ENCODE measurements at regions not wholly inside any gene's neighbourhood (a gene's known extent, or its start where the extent isn't known, plus 50 kb on each side); places are given as distances from the start of the nearest gene placed in this dataset.
"Not testable (repeated sequence)": the region's sequence is repeated elsewhere in the genome, so short reads cannot be mapped to it uniquely, and the experiment has no call there.

DNA sequence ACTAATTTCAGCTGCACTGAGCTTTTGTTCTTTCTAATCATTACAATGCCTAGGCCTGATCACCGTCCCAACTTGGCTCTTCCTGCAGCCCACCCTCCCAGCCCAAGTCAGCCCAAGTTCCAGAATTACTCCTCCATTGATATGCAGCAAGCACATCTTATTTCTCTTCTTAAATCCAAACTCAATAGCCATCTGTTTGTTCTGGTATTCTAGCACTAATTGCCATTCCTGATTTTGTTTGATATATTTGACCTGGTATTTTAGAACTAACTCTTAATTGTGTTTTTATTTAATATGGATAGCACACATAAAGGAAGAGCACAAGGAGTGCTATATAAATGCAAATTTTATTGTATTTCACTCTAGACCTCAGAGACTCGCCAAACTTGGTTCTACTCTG, 241.2 kb downstream of the SKIDA1 start:
- Histone ChIP-seq H3K36me3 (ENCODE audit: control insufficient read depth in 2 of 2, extremely low read depth in 1 of 2, insufficient read depth in 1 of 2, low read length in 1 of 2) (no peaks in the 10 kb centered on the region), H3K27ac (ENCODE audit: low read length) (no peak overlapping the region), H3K27me3 (replicated peaks in 1 of 2; ENCODE audit: control insufficient read depth in 2 of 2, extremely low read depth in 1 of 2, insufficient read depth in 2 of 2, low read length in 1 of 2) (no peaks in the 10 kb centered on the region), H3K4me1 (ENCODE audit: control insufficient read depth in 1 of 2, extremely low read depth in 1 of 2, insufficient read depth in 2 of 2, low read length in 2 of 2) (no peaks in the 10 kb centered on the region), H3K9me3 (no peaks in the 10 kb centered on the region), H3K4me3 (ENCODE audit: control insufficient read depth in 1 of 2, extremely low read depth in 1 of 2, low read length in 1 of 2) (no peak overlapping the region)
- ChIA-PET CTCF (interaction anchor here in 1 of 2 donors (0.6 kb wide), 1 partner anchor 460 kb away, joined by 3 read pairs; no protein-coding TSS in a partner anchor), POLR2A (no interaction called here)
- no peak overlapping the region for H3K4me3 Mint-ChIP-seq
- no peak for ATAC-seq (replicated peaks in 1 of 4)
- no peaks in the 10 kb centered on the region for H3K4me1 Mint-ChIP-seq
- WGBS (ENCODE audit: insufficient coverage), result 80% methylated on average over 1 of the region's 2 CpGs
- H3K27ac Mint-ChIP-seq, result no peak overlapping the region
- no peaks in the 10 kb centered on the region for H3K9me3 Mint-ChIP-seq
- DNase-seq, result no peak
- H3K36me3 Mint-ChIP-seq, result no peaks in the 10 kb centered on the region
- H3K27me3 Mint-ChIP-seq, result peaks cover 14 to 15% of the 10 kb centered on the region in 2 donors

DNA sequence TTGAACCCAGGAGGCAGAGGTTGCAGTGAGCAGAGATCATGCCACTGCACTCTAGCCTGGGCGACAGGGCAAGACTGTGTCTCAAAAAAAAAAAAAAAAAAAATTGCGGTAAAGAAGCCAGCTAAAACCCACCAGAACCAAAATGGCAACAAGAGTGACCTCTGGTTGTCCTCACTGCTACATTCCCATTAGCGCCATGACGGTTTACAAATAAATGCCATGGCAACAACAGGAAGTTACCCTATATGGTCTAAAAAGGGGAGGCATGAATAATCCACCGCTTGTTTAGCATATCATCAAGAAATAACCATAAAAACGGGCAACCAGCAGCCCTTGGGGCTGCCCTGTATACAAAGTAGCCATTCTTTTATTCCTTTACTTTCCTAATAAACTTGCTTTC, 242.4 kb downstream of the SKIDA1 start:
- 83% methylated on average over 2 of the region's 6 CpGs for WGBS (ENCODE audit: insufficient coverage)

DNA sequence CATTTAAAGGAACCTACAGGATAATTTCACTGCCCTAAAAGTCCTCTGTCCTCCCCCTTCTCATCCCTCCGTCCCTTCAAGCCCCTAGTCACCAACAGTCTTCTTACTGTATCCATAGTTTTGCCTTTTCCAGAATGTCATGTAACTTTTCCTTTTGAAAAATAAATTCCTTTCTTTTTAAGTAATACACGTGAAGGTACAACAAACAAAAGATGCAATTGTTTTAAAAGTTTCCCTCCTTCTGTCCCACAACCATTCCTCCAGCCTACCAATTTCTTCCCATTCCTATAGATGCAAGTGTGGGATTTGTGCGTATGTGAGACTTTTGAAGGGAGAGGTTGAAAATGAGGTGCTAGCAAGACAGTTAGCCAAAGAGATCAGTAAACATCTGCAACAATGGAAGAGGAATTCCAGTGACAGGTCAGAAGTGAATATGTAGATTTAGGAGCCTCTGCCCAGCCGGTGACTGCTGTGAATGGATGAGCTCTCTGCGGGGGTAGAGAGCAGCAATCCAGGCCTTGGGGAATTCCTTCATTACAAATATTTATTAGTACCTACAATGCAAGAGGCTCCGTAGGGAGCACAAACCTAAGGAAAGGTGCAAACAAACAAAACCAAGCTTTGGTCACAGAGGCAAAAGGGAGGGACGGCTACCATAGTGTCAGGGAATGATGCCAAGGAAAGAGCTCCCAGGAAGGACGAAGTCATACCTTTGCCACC, 243.6 kb downstream of the SKIDA1 start:
- Mint-ChIP-seq H3K36me3 (no peaks in the 10 kb centered on the region), H3K27me3 (peaks cover 13 to 15% of the 10 kb centered on the region in 2 donors), H3K4me1 (peaks cover 0 to 7% (median 0%) of the 10 kb centered on the region in 3 donors), H3K27ac (no peak overlapping the region), H3K9me3 (no peaks in the 10 kb centered on the region), H3K4me3 (no peak overlapping the region)
- no peak overlapping the region for H3K27ac ChIP-seq (ENCODE audit: low read length)
- CTCF ChIA-PET, result interaction anchor here in 1 of 2 donors (0.7 kb wide), 1 partner anchor 17 kb away, joined by 4 read pairs; no protein-coding TSS in a partner anchor
- H3K9me3 ChIP-seq, result no peaks in the 10 kb centered on the region
- 91% methylated on average over 4 of the region's 8 CpGs for WGBS (ENCODE audit: insufficient coverage)
- no peaks in the 10 kb centered on the region for H3K4me1 ChIP-seq (ENCODE audit: control insufficient read depth in 1 of 2, extremely low read depth in 1 of 2, insufficient read depth in 2 of 2, low read length in 2 of 2)
- DNase-seq (no peak), ATAC-seq (replicated peaks in 1 of 4) (no peak)
- no peak overlapping the region for H3K4me3 ChIP-seq (ENCODE audit: control insufficient read depth in 1 of 2, extremely low read depth in 1 of 2, low read length in 1 of 2)
- H3K36me3 ChIP-seq (ENCODE audit: control insufficient read depth in 2 of 2, extremely low read depth in 1 of 2, insufficient read depth in 1 of 2, low read length in 1 of 2), result no peaks in the 10 kb centered on the region
- no peaks in the 10 kb centered on the region for H3K27me3 ChIP-seq (replicated peaks in 1 of 2; ENCODE audit: control insufficient read depth in 2 of 2, extremely low read depth in 1 of 2, insufficient read depth in 2 of 2, low read length in 1 of 2)
- POLR2A ChIA-PET, result no interaction called here

More for the DNA sequence above, 242.4 kb downstream of the SKIDA1 start:
- H3K36me3 ChIP-seq (ENCODE audit: control insufficient read depth in 2 of 2, extremely low read depth in 1 of 2, insufficient read depth in 1 of 2, low read length in 1 of 2); H3K9me3 ChIP-seq; H3K36me3 Mint-ChIP-seq; H3K4me3 Mint-ChIP-seq; POLR2A ChIA-PET; H3K4me3 ChIP-seq (ENCODE audit: control insufficient read depth in 1 of 2, extremely low read depth in 1 of 2, low read length in 1 of 2); H3K27me3 ChIP-seq (replicated peaks in 1 of 2; ENCODE audit: control insufficient read depth in 2 of 2, extremely low read depth in 1 of 2, insufficient read depth in 2 of 2, low read length in 1 of 2); H3K4me1 ChIP-seq (ENCODE audit: control insufficient read depth in 1 of 2, extremely low read depth in 1 of 2, insufficient read depth in 2 of 2, low read length in 2 of 2); H3K27ac ChIP-seq (ENCODE audit: low read length); ATAC-seq (replicated peaks in 1 of 4); H3K9me3 Mint-ChIP-seq; DNase-seq; H3K4me1 Mint-ChIP-seq; H3K27ac Mint-ChIP-seq; CTCF ChIA-PET: not testable (repeated sequence)
- peaks cover 14 to 15% of the 10 kb centered on the region in 2 donors for H3K27me3 Mint-ChIP-seq

DNA sequence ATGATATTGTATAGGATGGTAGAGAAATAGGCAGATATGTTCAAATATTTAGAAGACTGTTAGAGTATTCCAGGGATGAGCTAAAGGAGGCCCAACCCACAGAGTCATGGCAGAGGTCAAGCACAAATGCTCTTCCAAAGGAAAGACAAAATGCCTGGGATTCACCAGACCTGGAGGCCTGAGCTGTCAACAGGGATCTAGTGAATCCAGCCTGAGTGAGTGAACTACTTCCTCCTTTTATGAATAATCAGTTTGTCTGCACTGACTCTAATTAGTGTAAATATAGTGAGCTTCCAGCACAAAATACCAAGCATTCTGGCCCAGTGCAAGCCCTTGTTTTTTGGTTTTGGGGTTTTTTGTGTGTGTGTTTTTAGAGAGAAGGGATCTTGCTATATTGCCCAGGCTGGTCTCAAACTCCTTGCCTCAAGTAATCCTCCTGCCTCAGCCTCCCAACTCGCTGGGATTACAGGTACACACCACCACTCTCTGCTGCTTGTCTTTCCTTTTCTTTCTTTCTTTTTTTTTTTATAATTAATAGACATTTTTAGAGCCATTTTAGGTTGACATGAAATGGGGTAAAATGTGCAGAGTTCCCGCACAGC, 244.4 kb downstream of the SKIDA1 start:
- ATAC-seq (replicated peaks in 1 of 4) (no peak), DNase-seq (no peak)
- Mint-ChIP-seq H3K27me3 (peaks cover 7 to 12% of the 10 kb centered on the region in 2 donors), H3K4me3 (no peak overlapping the region), H3K9me3 (no peaks in the 10 kb centered on the region), H3K27ac (no peak overlapping the region), H3K4me1 (peaks cover 0 to 7% (median 0%) of the 10 kb centered on the region in 3 donors), H3K36me3 (no peaks in the 10 kb centered on the region)
- Histone ChIP-seq H3K27ac (ENCODE audit: low read length) (no peak overlapping the region), H3K4me3 (ENCODE audit: control insufficient read depth in 1 of 2, extremely low read depth in 1 of 2, low read length in 1 of 2) (no peak overlapping the region), H3K9me3 (no peaks in the 10 kb centered on the region), H3K27me3 (replicated peaks in 1 of 2; ENCODE audit: control insufficient read depth in 2 of 2, extremely low read depth in 1 of 2, insufficient read depth in 2 of 2, low read length in 1 of 2) (peaks cover 0 to 5% of the 10 kb centered on the region in 2 experiments), H3K4me1 (ENCODE audit: control insufficient read depth in 1 of 2, extremely low read depth in 1 of 2, insufficient read depth in 2 of 2, low read length in 2 of 2) (no peaks in the 10 kb centered on the region), H3K36me3 (ENCODE audit: control insufficient read depth in 2 of 2, extremely low read depth in 1 of 2, insufficient read depth in 1 of 2, low read length in 1 of 2) (no peaks in the 10 kb centered on the region)
- ChIA-PET POLR2A (no interaction called here), CTCF (interaction anchor here in 1 of 2 donors (0.6 kb wide), 1 partner anchor 293 kb away, joined by 4 read pairs; no protein-coding TSS in a partner anchor)
- no CpG with 5 or more reads among the region's 2 CpGs for WGBS (ENCODE audit: insufficient coverage)

DNA sequence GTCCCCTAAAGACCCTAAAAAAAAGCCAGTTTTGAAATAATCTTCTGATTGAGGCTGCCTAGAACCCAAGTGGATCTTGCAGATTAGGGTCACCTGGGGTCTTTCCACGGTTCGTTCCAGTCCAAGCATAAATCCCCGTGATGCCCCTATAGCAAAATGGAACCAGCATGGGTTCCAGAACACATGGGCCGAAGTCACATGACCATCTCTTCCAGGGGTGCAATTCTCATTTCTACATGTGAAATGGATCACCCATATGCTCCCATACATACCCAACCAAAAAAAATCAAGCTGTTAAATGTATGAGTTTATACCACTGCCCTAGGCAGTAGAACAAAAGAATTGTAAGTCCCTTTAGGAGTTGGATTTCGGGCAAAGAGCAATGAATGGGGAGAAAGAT, 245.4 kb downstream of the SKIDA1 start:
- no peak overlapping the region for H3K4me3 Mint-ChIP-seq
- H3K27me3 Mint-ChIP-seq, result peaks cover 7 to 9% of the 10 kb centered on the region in 2 donors
- ChIA-PET POLR2A (no interaction called here), CTCF (no interaction called here)
- H3K27ac ChIP-seq (ENCODE audit: low read length), result no peak overlapping the region
- DNase-seq (no peak), ATAC-seq (replicated peaks in 1 of 4) (no peak)
- H3K36me3 Mint-ChIP-seq, result no peaks in the 10 kb centered on the region
- H3K4me3 ChIP-seq (ENCODE audit: control insufficient read depth in 1 of 2, extremely low read depth in 1 of 2, low read length in 1 of 2), result no peak overlapping the region
- H3K4me1 ChIP-seq (ENCODE audit: control insufficient read depth in 1 of 2, extremely low read depth in 1 of 2, insufficient read depth in 2 of 2, low read length in 2 of 2), result no peaks in the 10 kb centered on the region
- H3K9me3 ChIP-seq, result no peaks in the 10 kb centered on the region
- H3K27ac Mint-ChIP-seq, result no peak overlapping the region
- H3K27me3 ChIP-seq (replicated peaks in 1 of 2; ENCODE audit: control insufficient read depth in 2 of 2, extremely low read depth in 1 of 2, insufficient read depth in 2 of 2, low read length in 1 of 2), result peaks cover 0 to 8% of the 10 kb centered on the region in 2 experiments
- 90% methylated on average over 4 of the region's 5 CpGs for WGBS (ENCODE audit: insufficient coverage)
- H3K4me1 Mint-ChIP-seq, result peaks cover 0 to 7% (median 0%) of the 10 kb centered on the region in 3 donors
- H3K36me3 ChIP-seq (ENCODE audit: control insufficient read depth in 2 of 2, extremely low read depth in 1 of 2, insufficient read depth in 1 of 2, low read length in 1 of 2), result no peaks in the 10 kb centered on the region
- no peaks in the 10 kb centered on the region for H3K9me3 Mint-ChIP-seq

DNA sequence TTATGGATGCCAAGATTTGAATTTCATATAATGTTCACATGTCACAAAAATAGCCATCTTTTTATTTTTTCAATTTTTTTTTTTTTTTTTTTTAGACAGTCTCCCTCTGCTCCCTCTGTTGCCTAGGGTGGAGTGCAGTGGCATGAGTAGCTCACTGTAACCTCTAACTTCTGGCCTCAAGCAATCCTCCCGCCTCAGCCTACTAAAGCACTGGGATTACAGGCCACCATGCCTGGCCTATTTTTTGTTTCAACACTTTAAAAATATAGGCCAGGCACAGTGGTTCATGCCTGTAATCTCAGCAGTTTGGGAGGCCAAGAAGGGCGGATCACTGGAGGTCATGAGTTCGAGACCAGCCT, 246.3 kb downstream of the SKIDA1 start:
- Histone ChIP-seq H3K4me3 (ENCODE audit: control insufficient read depth in 1 of 2, extremely low read depth in 1 of 2, low read length in 1 of 2) (no peak overlapping the region), H3K4me1 (ENCODE audit: control insufficient read depth in 1 of 2, extremely low read depth in 1 of 2, insufficient read depth in 2 of 2, low read length in 2 of 2) (no peaks in the 10 kb centered on the region), H3K27me3 (replicated peaks in 1 of 2; ENCODE audit: control insufficient read depth in 2 of 2, extremely low read depth in 1 of 2, insufficient read depth in 2 of 2, low read length in 1 of 2) (peaks cover 0 to 8% of the 10 kb centered on the region in 2 experiments), H3K9me3 (no peaks in the 10 kb centered on the region), H3K27ac (ENCODE audit: low read length) (no peak overlapping the region), H3K36me3 (ENCODE audit: control insufficient read depth in 2 of 2, extremely low read depth in 1 of 2, insufficient read depth in 1 of 2, low read length in 1 of 2) (no peaks in the 10 kb centered on the region)
- 72% methylated on average over 2 of the region's 3 CpGs for WGBS (ENCODE audit: insufficient coverage)
- peaks cover 7 to 9% of the 10 kb centered on the region in 2 donors for H3K27me3 Mint-ChIP-seq
- H3K36me3 Mint-ChIP-seq, result no peaks in the 10 kb centered on the region
- H3K4me1 Mint-ChIP-seq, result peaks cover 0 to 7% (median 0%) of the 10 kb centered on the region in 3 donors
- DNase-seq, result no peak
- H3K9me3 Mint-ChIP-seq, result no peaks in the 10 kb centered on the region
- H3K4me3 Mint-ChIP-seq, result no peak overlapping the region
- ATAC-seq (replicated peaks in 1 of 4), result no peak
- ChIA-PET POLR2A (no interaction called here), CTCF (interaction anchor here (0.7 to 1.1 kb wide), 4 partner anchors 14 to 1765 kb away, joined by 3 to 7 read pairs (median 3); no protein-coding TSS in a partner anchor)
- H3K27ac Mint-ChIP-seq, result no peak overlapping the region

All from T-cell (primary cell).